SU-DHL-6 (cell line): ENCODE measurements at regions not wholly inside any gene's neighbourhood (a gene's known extent, or its start where the extent isn't known, plus 50 kb on each side); places are given as distances from the start of the nearest gene placed in this dataset.

ENCODE experiments used
- H2AFZ ChIP-seq: fragments of 200-600 bp; sonication (generic); 2 replicates; pipeline ENCODE4 v1.6.1; 2014; ENCODE audit warnings: low read depth, mild to moderate bottlenecking, moderate library complexity, mixed read lengths, antibody characterized with exemption, low read length; ENCODE audit not compliant: severe bottlenecking
- H3F3A ChIP-seq: fragments of 200-600 bp; shearing (Covaris generic); 2 replicates; pipeline ENCODE4 v1.6.0; 2016; ENCODE audit warnings: antibody characterized with exemption, mild to moderate bottlenecking; ENCODE audit not compliant: insufficient read depth
- H3K27ac ChIP-seq: fragments of 200-600 bp; sonication (generic); 2 replicates; pipeline ENCODE4 v1.5.1; 2016; ENCODE audit warnings: low read depth, mild to moderate bottlenecking, low read length, moderate library complexity, mixed read lengths
- H3K27me3 ChIP-seq: fragments of 200-600 bp; sonication (generic), shearing (Covaris generic); 2 replicates; pipeline ENCODE4 v1.6.0; 2014; ENCODE audit warnings: mild to moderate bottlenecking, low read length
- H3K36me3 ChIP-seq: fragments of 200-600 bp; sonication (generic); 2 replicates; pipeline ENCODE4 v1.6.1; 2014; ENCODE audit warnings: mild to moderate bottlenecking, low read length, mixed read lengths
- H3K4me2 ChIP-seq: fragments of 300-600, 200-600 bp; shearing (Covaris generic), sonication (generic); 2 replicates; pipeline ENCODE4 v1.6.0; 2014; ENCODE audit warnings: low read length, low read depth, mild to moderate bottlenecking; ENCODE audit not compliant: poor library complexity, severe bottlenecking
- H3K4me3 ChIP-seq: fragments of 200-600 bp; sonication (generic); 2 replicates; pipeline ENCODE4 v1.5.1; 2014; ENCODE audit warnings: antibody characterized with exemption, low read length, mild to moderate bottlenecking, mixed read lengths; ENCODE audit not compliant: insufficient read depth, poor library complexity, severe bottlenecking
- H3K79me2 ChIP-seq: fragments of 200-600 bp; sonication (generic); 2 replicates; pipeline ENCODE4 v1.6.1; 2014; ENCODE audit warnings: mild to moderate bottlenecking, low read length, moderate library complexity; ENCODE audit not compliant: insufficient read depth
- H3K9ac ChIP-seq: fragments of 200-600 bp; sonication (generic); 2 replicates; pipeline ENCODE4 v1.7.0; 2014; ENCODE audit warnings: mild to moderate bottlenecking, low read length
- H3K9me2 ChIP-seq: fragments of 200-600 bp; sonication (generic); replicated peaks from 2 replicates; pipeline ENCODE4 v1.6.1; 2014; ENCODE audit warnings: low read length; ENCODE audit not compliant: insufficient read depth
- H3K9me3 ChIP-seq: fragments of 200-600 bp; sonication (generic); 2 replicates; pipeline ENCODE4 v1.6.1; 2014; ENCODE audit warnings: low read length, mixed read lengths; ENCODE audit not compliant: insufficient read depth
- H4K20me1 ChIP-seq: fragments of 200-600 bp; sonication (generic); 2 replicates; pipeline ENCODE4 v1.6.1; 2014; ENCODE audit warnings: low read depth, mild to moderate bottlenecking, antibody characterized with exemption, low read length, moderate library complexity, mixed read lengths
- CTCF ChIP-seq: fragments of 200-600 bp; sonication (generic); IDR thresholded peaks from one replicate; pipeline ENCODE4 v1.5.1; 2017; ENCODE audit warnings: antibody characterized with exemption, mild to moderate bottlenecking, low read length, moderate library complexity; ENCODE audit not compliant: insufficient read depth, poor library complexity, severe bottlenecking
- EZH2phosphoT487 ChIP-seq: fragments of 200-600 bp; sonication (generic), shearing (Covaris generic); conservative IDR thresholded peaks from 2 replicates; pipeline ENCODE4 v1.6.1; 2018; ENCODE audit warnings: mild to moderate bottlenecking, antibody characterized with exemption, low read length, moderate library complexity, mixed read lengths

DNA sequence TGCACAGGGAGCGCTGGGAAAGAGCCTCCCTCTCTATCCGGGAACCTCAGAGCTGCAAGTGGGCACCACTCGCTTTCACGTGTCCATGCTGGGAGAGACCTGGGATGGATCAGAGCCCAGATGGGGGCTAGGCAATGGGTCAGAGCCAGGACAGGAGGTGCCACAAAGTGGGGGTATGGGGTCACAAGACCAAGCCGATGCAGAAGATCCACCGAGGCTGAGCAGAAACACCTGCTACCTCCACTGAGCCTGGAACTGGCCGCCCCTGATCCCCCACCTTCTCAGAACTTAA, 180.9 kb upstream of the SFSWAP start:
- no peaks in the 10 kb centered on the region for H3K27me3 ChIP-seq
- H2AFZ ChIP-seq = no peak overlapping the region
- H3K79me2 ChIP-seq = no peaks in the 10 kb centered on the region

DNA sequence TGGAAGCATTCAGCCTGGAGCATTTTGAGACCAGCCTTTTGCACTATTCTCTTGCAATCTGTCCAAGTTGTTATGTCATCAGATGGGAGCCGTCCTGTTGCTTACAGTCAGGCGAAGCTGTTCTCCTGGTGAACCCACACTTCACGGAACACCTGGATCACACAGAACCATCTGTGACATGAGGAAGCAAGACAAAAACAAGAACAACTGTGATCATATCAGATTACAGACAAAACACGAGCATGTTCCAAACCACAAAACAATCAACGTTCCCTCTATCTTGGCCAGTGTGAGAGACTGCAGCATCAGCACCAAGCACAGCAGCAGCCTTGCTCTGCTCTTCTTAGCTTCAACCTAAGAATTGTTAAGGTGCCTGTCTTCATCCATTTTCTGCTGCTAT, 180.5 kb upstream of the SFSWAP start:
- no peaks in the 10 kb centered on the region for H3K36me3 ChIP-seq
- H3K4me3 ChIP-seq = no peak overlapping the region
- no peaks in the 10 kb centered on the region for H3K9me3 ChIP-seq
- H3K79me2 ChIP-seq = no peaks in the 10 kb centered on the region
- H3K9ac ChIP-seq = no peak overlapping the region
- no peaks in the 10 kb centered on the region for H3K27me3 ChIP-seq
- no peak overlapping the region for H3K27ac ChIP-seq
- TF ChIP-seq EZH2phosphoT487 = no peak
- no peak for TF ChIP-seq CTCF
- H4K20me1 ChIP-seq = no peaks in the 10 kb centered on the region
- H2AFZ ChIP-seq = no peak overlapping the region
- no peaks in the 10 kb centered on the region for H3F3A ChIP-seq
- H3K9me2 ChIP-seq = no peaks in the 10 kb centered on the region
- no peak overlapping the region for H3K4me2 ChIP-seq

More for the DNA sequence above, 180.9 kb upstream of the SFSWAP start:
- Histone ChIP-seq H3K9ac (no peak overlapping the region), H3K9me2 (no peaks in the 10 kb centered on the region), H3F3A (no peaks in the 10 kb centered on the region), H3K4me2 (no peak overlapping the region), H3K9me3 (no peaks in the 10 kb centered on the region), H3K4me3 (no peak overlapping the region), H3K36me3 (no peaks in the 10 kb centered on the region), H4K20me1 (no peaks in the 10 kb centered on the region), H3K27ac (no peak overlapping the region)
- TF ChIP-seq CTCF (no peak), EZH2phosphoT487 (no peak)

DNA sequence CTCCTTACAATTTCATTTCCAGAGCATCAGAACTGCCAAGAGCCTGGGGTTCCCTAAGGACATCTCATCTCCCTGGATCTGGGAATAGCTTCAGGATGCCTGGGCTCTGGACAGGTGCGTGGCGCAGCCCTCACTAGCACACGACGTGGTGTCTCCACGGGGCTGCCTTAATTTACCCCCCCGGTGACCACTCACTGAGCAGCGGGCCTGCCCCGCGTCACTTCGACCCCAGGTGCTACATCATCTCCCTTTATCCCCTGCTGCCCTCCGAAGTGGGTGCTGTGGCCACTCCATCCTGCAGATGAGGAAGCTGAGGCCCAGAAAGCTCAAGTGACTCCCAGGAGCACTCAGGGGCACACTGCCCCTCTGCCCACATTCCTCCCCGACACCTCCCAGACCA, 177.8 kb upstream of the SFSWAP start:
- H3K9me3 ChIP-seq = no peaks in the 10 kb centered on the region
- H3K36me3 ChIP-seq = no peaks in the 10 kb centered on the region
- H3K4me2 ChIP-seq = no peak overlapping the region
- no peak overlapping the region for H2AFZ ChIP-seq
- H3K4me3 ChIP-seq = no peak overlapping the region
- no peak overlapping the region for H3K27ac ChIP-seq
- H3K79me2 ChIP-seq = no peaks in the 10 kb centered on the region
- H3K9me2 ChIP-seq = no peaks in the 10 kb centered on the region
- no peak overlapping the region for H3K9ac ChIP-seq
- H3F3A ChIP-seq = no peaks in the 10 kb centered on the region
- no peaks in the 10 kb centered on the region for H4K20me1 ChIP-seq
- TF ChIP-seq CTCF (no peak), EZH2phosphoT487 (no peak)
- no peaks in the 10 kb centered on the region for H3K27me3 ChIP-seq

GRCh38 chr12:131535779-131536178, 175.1 kb upstream of the SFSWAP start:
- no peaks in the 10 kb centered on the region for H3K79me2 ChIP-seq
- H3F3A ChIP-seq = no peaks in the 10 kb centered on the region
- H3K9ac ChIP-seq = no peak overlapping the region
- H3K27ac ChIP-seq = no peak overlapping the region
- no peak for TF ChIP-seq EZH2phosphoT487
- TF ChIP-seq CTCF = no peak
- H3K4me2 ChIP-seq = no peak overlapping the region
- no peaks in the 10 kb centered on the region for H3K9me3 ChIP-seq
- no peaks in the 10 kb centered on the region for H3K27me3 ChIP-seq
- no peaks in the 10 kb centered on the region for H4K20me1 ChIP-seq
- no peak overlapping the region for H3K4me3 ChIP-seq
- H3K36me3 ChIP-seq = no peaks in the 10 kb centered on the region
- no peaks in the 10 kb centered on the region for H3K9me2 ChIP-seq
- no peak overlapping the region for H2AFZ ChIP-seq
